ENCODE measurements at regions not wholly inside any gene's neighbourhood (a gene's known extent, or its start where the extent isn't known, plus 50 kb on each side); places are given as distances from the start of the nearest gene placed in this dataset.
"Not testable (repeated sequence)": the region's sequence is repeated elsewhere in the genome, so short reads cannot be mapped to it uniquely, and the experiment has no call there.

DNA sequence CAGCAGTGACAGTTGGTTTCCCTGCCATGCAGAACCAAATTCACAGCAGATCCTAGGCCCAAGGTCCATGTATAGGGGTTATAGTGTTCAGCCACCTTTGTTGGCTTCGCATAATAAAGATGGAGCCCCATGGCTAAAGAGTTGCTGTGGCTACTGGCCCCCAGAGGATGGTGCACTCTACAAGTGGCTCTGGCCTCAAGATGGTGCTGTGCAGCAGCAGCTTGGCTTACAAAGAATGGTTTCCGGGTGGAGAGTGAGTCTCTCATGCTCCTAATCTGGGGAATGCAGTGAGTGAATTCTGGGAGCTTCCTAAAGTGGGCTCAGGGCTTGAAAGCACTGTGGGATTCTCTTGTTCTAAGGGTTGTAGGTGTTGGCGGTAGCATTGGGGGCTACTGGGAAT is 1199.7 kb downstream of the CNTNAP5 start:
- no peaks in the 10 kb centered on the region for H3K36me3 Mint-ChIP-seq
- no peaks in the 10 kb centered on the region for H3K27me3 Mint-ChIP-seq
- H3K4me1 Mint-ChIP-seq (ENCODE audit: low read depth), result no peaks in the 10 kb centered on the region
- H3K9me3 Mint-ChIP-seq (ENCODE audit: low read depth), result peaks cover 14% of the 10 kb centered on the region
- H3K27ac Mint-ChIP-seq, result no peak overlapping the region
- no peak overlapping the region for H3K4me3 Mint-ChIP-seq

DNA sequence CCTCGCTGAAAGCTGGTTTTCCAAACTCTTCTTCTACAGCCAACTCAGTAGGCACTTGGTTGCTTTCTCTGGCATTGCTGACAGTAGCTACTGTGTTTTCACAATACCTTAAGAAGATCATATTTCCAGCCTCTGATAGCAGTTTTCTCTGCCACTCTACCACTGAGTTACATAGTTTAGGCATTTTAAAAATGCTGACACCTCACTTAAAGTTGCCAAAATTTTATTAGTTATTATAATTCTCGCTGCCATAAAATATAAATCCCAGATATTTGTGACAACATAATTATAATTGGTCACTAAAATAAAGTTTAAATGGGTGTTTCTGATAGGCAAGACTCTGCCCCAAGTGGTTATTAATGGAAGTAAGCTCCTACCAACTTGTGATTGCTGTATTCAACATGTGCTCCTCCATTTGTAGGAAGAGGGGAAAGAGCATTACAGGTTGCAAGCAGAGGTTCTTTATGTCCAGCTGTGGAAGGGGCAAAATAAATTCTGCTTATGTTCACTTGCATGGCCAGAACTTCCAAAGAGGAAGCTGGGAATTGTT is 1202.8 kb downstream of the CNTNAP5 start:
- Mint-ChIP-seq H3K27me3 (no peaks in the 10 kb centered on the region), H3K36me3 (no peaks in the 10 kb centered on the region), H3K4me1 (ENCODE audit: low read depth) (no peaks in the 10 kb centered on the region), H3K4me3 (no peak overlapping the region), H3K27ac (no peak overlapping the region), H3K9me3 (ENCODE audit: low read depth) (peaks cover 3% of the 10 kb centered on the region)

DNA sequence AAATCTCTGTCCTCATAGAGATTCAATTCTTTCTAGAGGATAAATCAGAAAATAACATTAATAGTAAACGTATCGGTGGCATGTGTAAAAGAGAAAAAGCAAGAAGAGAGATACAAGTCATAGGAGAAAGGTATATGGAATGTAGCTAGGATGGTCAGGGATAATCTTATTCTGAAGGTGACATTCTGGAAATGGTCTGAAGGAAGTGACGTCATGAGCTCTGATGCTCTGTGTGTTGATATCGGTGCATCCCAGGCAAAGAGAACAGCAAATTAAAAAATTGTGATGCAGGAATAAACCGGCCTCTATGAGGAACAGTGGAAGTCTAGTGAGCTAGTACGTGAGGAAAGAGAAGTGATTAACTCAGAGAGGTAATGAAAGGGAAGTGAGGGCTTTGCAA is 1215.8 kb downstream of the CNTNAP5 start:
- Mint-ChIP-seq H3K4me3 (no peak overlapping the region), H3K4me1 (ENCODE audit: low read depth) (no peaks in the 10 kb centered on the region), H3K36me3 (no peaks in the 10 kb centered on the region), H3K27me3 (no peaks in the 10 kb centered on the region), H3K9me3 (ENCODE audit: low read depth) (peaks cover 4% of the 10 kb centered on the region), H3K27ac (no peak overlapping the region)

DNA sequence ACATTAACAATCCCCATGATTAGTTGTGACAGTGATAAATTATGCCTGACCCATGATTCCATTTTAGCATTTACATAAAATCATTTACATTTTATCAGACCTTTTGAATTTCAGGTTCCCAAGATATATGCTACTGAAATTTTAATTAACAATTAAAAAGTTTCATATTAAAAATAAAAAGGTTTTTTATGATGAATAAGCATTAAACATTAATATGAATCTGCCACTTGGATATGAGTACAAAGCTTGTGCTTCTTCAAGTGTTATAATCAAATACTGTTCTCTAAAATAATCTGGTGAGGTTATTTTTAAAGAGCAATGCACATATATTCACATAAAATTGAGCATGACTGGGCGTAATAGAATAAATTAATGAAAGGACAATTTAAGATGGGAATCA is 1218.0 kb downstream of the CNTNAP5 start:
- peaks cover 4% of the 10 kb centered on the region for H3K9me3 Mint-ChIP-seq (ENCODE audit: low read depth)
- no peaks in the 10 kb centered on the region for H3K4me1 Mint-ChIP-seq (ENCODE audit: low read depth)
- H3K27ac Mint-ChIP-seq, result no peak overlapping the region
- H3K36me3 Mint-ChIP-seq, result no peaks in the 10 kb centered on the region
- no peak overlapping the region for H3K4me3 Mint-ChIP-seq
- no peaks in the 10 kb centered on the region for H3K27me3 Mint-ChIP-seq

DNA sequence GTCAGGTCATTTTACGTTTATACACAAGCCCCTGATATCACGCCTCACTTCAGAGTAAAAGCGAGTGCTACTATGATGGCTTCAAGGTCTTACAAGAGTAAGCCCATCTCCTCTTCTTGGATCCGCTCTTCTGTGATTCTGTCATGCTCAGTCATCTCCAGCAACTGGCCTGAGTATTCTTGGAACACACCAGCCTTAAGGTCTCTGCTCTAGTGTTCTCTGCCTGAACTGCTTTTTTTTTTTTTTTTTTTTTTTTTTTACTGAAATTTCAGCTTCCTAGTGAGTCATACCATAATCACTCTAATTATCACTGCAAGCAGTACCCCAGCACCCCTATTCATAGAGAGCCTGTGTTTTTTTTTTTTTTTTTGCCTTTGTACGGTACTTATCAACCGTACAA is 1228.9 kb downstream of the CNTNAP5 start:
- no peaks in the 10 kb centered on the region for H3K27me3 Mint-ChIP-seq
- no peak overlapping the region for H3K4me3 Mint-ChIP-seq
- no peaks in the 10 kb centered on the region for H3K4me1 Mint-ChIP-seq (ENCODE audit: low read depth)
- H3K27ac Mint-ChIP-seq, result no peak overlapping the region
- no peaks in the 10 kb centered on the region for H3K9me3 Mint-ChIP-seq (ENCODE audit: low read depth)
- H3K36me3 Mint-ChIP-seq, result no peaks in the 10 kb centered on the region

DNA sequence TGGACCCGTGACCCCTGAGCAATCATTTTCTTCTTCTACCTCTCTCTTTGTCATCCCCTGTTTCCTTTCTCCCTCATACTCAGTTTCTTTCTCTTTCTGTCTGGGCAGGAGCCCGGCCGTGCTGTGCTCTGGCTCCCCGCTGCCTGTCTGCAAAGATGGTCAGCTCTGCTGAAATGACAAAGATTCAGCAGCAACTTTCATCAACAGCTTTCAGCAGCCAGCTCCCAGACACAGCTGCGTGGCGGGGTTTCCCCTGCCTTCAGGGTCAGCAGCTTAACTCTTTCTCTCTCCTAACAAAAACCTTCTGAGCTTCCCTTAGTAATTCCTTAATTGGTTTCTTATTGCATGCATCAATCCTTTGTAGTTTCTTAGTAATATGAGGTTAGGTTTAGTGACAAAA is 1234.4 kb downstream of the CNTNAP5 start:
- no peaks in the 10 kb centered on the region for H3K36me3 Mint-ChIP-seq
- H3K4me1 Mint-ChIP-seq (ENCODE audit: low read depth), result no peaks in the 10 kb centered on the region
- H3K4me3 Mint-ChIP-seq, result no peak overlapping the region
- no peak overlapping the region for H3K27ac Mint-ChIP-seq
- H3K27me3 Mint-ChIP-seq, result no peaks in the 10 kb centered on the region
- H3K9me3 Mint-ChIP-seq (ENCODE audit: low read depth), result no peaks in the 10 kb centered on the region

DNA sequence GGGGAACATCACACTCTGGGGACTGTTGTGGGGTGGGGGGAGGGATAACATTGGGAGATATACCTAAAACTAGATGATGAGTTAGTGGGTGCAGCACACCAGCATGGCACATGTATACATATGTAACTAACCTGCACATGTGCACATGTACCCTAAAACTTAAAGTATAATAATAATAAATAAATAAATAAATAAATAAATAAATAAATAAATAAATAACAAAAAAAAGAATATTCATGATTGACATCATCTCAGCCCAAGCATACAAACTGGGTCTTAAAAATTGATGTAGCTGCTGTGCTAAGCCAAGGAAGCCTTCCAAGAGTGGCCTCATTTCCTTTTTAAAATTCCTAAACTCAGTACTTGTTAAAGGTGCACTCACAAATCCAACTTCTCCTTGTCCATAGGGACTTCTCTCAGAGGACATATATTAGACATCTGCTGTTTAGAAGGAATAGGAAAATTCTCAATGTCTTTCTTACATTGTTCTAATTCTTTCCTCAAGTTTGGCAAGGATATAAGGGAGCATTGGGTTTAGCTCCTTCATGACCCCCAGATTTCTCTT is 1235.4 kb downstream of the CNTNAP5 start:
- H3K4me3 Mint-ChIP-seq; H3K4me1 Mint-ChIP-seq (ENCODE audit: low read depth); H3K27ac Mint-ChIP-seq; H3K9me3 Mint-ChIP-seq (ENCODE audit: low read depth); H3K27me3 Mint-ChIP-seq; H3K36me3 Mint-ChIP-seq: not testable (repeated sequence)

DNA sequence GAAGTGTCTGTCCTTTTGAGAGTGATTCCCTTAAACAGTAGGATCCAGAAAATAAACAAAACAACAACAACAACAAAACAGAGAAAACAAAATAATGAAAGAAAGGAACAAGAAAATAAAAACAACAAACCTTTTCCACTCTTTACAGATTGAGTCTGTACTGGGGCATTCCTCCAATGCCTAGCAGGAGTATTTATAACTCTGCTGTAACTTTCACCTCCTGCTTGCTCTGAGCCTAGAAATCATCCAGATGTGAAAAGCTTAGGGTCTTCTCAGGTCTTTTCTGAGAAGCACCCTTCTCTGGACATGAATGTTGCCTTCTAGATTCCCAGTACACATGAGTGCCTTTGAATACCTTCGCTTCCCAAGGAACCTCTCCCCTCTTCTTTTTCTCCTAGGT is 1239.4 kb downstream of the CNTNAP5 start:
- Mint-ChIP-seq H3K9me3 (ENCODE audit: low read depth) (no peaks in the 10 kb centered on the region), H3K36me3 (no peaks in the 10 kb centered on the region)

DNA sequence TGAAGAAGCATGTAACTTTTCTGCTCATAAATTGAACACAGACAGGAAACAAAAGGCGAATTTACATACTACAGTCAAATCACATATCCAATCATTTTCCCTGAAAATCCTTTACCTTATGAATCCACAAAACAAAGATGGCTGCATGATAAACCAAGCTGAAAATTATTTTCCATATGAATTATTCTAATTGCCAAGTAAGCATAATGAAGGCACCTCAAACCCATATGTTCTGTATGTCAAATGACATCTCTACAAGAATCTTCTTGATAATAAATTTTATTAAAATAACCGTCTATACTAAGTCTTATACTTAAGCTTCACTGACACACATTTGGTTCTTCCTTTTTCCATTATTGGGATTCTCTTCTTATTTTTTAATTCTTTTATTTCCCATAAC is 1242.6 kb downstream of the CNTNAP5 start:
- Mint-ChIP-seq H3K4me3 (no peak overlapping the region), H3K4me1 (ENCODE audit: low read depth) (no peaks in the 10 kb centered on the region), H3K27me3 (no peaks in the 10 kb centered on the region), H3K36me3 (no peaks in the 10 kb centered on the region), H3K9me3 (ENCODE audit: low read depth) (no peaks in the 10 kb centered on the region), H3K27ac (no peak overlapping the region)

More for the DNA sequence above, 1239.4 kb downstream of the CNTNAP5 start:
- Mint-ChIP-seq H3K4me3 (no peak overlapping the region), H3K27me3 (no peaks in the 10 kb centered on the region), H3K27ac (no peak overlapping the region), H3K4me1 (ENCODE audit: low read depth) (no peaks in the 10 kb centered on the region)

DNA sequence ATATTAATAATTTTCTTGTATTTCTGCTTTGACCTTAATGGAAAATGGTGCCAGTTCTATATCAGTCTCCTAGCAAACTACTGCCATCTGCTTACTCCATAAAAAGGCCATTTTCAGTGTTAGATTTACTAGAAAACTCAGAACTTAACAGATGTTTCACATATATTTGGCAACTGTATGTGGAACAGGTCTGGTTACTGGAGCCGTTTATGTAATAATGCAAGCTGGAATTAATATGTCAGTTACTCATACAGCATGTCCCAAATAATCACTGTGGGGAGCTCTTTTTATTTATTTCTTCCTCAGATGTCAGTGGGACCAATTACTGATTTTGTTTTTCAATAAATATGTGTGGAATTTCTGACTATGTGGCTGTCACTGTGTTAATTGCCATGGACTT is 1247.6 kb downstream of the CNTNAP5 start:
- H3K36me3 Mint-ChIP-seq, result no peaks in the 10 kb centered on the region
- H3K27me3 Mint-ChIP-seq, result no peaks in the 10 kb centered on the region
- no peak overlapping the region for H3K27ac Mint-ChIP-seq
- peaks cover 4% of the 10 kb centered on the region for H3K9me3 Mint-ChIP-seq (ENCODE audit: low read depth)
- H3K4me3 Mint-ChIP-seq, result no peak overlapping the region
- no peaks in the 10 kb centered on the region for H3K4me1 Mint-ChIP-seq (ENCODE audit: low read depth)

DNA sequence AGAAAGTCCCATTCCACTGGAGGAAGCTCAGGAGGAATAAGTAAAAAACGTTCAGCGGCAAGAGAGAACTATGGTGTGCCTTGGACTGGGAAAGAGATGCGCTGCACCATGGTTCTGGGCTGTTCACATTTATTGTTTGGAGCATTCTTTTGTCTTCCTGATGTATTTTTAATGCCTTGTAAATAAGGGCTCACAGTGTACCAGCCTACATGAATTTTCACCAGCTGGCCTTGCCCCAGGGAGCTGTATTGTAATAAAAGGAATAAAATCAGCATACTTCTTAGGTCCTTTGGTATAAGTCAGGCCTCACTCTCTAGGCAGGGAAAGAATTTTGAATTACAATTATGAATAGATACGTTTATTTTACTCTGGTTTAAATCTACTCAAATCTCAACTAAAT is 1249.6 kb downstream of the CNTNAP5 start:
- H3K4me3 Mint-ChIP-seq, result no peak overlapping the region
- H3K36me3 Mint-ChIP-seq, result no peaks in the 10 kb centered on the region
- H3K4me1 Mint-ChIP-seq (ENCODE audit: low read depth), result no peaks in the 10 kb centered on the region
- peaks cover 4% of the 10 kb centered on the region for H3K9me3 Mint-ChIP-seq (ENCODE audit: low read depth)
- no peak overlapping the region for H3K27ac Mint-ChIP-seq
- no peaks in the 10 kb centered on the region for H3K27me3 Mint-ChIP-seq

DNA sequence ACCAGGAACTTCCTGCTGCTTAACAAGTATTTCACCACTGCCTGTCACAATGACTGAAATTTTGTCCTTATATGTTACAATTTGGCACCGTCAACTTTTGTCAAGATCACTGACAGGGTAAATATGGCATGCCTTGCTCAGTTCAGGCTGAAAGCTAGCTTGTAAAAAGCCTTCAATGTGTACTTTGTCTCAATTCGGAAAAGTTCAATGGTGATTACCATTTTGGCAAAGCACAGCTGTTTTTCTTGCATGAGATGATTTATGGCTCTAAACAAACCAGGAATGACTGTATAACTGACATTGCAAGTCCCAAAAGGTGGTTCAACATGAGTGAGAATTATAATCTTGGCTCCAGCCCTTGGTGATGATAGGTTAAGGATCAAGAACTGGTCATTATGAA is 1255.2 kb downstream of the CNTNAP5 start:
- no peak overlapping the region for H3K27ac Mint-ChIP-seq
- no peaks in the 10 kb centered on the region for H3K36me3 Mint-ChIP-seq
- no peaks in the 10 kb centered on the region for H3K27me3 Mint-ChIP-seq
- H3K4me1 Mint-ChIP-seq (ENCODE audit: low read depth), result no peaks in the 10 kb centered on the region
- H3K4me3 Mint-ChIP-seq, result no peak overlapping the region
- H3K9me3 Mint-ChIP-seq (ENCODE audit: low read depth), result peaks cover under 1% of the 10 kb centered on the region

DNA sequence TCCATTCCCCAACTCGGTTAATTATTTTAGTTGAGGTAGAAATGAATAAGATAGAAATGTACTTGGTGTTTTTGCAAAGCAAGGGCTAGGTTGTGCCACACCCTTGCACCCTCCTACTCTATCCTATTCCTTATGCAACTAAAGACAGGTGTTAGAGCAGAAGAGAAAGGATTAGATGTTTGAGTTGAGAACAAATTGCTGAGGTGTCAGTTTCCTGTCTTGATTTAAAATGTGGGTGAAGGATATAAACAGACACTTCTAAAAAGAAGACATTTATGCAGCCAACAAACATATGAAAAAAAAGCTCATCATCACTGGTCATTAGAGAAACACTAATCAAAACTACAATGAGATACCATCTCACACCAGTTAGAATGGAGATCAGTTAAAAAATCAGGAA is 1256.2 kb downstream of the CNTNAP5 start:
- Mint-ChIP-seq H3K27ac (no peak overlapping the region), H3K4me3 (no peak overlapping the region), H3K36me3 (no peaks in the 10 kb centered on the region), H3K9me3 (ENCODE audit: low read depth) (no peaks in the 10 kb centered on the region), H3K4me1 (ENCODE audit: low read depth) (no peaks in the 10 kb centered on the region), H3K27me3 (no peaks in the 10 kb centered on the region)

DNA sequence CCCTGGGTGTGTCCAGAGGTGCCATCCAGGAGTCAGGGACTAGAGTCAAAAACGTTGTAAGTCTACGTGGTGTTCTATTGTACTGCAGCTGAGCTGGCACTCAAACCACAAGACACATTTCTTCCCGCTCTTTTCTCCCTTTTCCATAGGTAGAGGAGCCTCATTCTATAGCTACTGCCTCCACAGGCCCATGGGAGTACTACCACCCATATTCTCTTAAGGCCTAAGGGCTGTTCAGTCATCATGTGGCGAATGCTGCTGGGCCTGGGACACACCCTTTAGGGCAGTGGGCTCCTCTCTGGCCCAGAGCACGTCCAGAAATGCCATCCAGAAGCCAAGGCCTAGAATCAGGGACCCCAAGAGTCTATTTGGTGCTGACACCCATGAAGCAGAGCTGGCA is 1271.7 kb downstream of the CNTNAP5 start:
- no peak overlapping the region for H3K4me3 Mint-ChIP-seq
- no peaks in the 10 kb centered on the region for H3K4me1 Mint-ChIP-seq (ENCODE audit: low read depth)
- H3K36me3 Mint-ChIP-seq, result no peaks in the 10 kb centered on the region
- no peaks in the 10 kb centered on the region for H3K9me3 Mint-ChIP-seq (ENCODE audit: low read depth)
- H3K27ac Mint-ChIP-seq, result no peak overlapping the region
- no peaks in the 10 kb centered on the region for H3K27me3 Mint-ChIP-seq

DNA sequence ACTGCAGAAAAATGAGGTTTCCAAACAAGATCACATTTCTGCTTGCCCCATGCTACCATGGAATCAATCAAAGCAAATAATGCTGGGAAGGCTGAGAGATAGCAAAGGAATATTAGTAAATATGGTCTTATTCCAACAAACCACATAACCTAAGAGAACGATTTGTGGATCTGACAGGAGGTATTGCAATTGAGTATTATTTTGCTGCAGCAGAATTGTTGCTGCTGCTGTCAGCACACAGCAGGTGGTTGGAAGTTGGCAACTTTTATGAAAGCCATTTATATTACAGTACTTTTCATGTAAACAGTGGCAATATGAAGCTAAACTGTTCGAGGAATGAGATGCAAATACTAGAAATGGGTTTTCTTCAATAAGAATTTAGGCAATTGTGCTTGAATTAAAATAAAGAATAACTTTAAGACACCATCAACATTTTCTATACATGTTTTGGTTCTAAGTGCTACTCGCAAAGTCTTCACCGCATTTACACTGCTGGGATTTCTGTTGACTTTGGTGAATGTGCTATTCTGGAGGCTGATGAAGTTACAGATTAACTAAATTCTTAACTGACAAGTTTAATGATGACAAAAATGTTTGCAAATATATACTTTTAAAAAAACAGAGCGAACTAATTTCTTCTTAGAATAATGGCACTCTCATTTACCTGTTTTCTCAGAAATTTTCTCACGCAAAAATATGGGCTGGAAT is 1285.7 kb downstream of the CNTNAP5 start:
- no peaks in the 10 kb centered on the region for H3K4me1 Mint-ChIP-seq (ENCODE audit: low read depth)
- peaks cover 3% of the 10 kb centered on the region for H3K9me3 Mint-ChIP-seq (ENCODE audit: low read depth)
- H3K27me3 Mint-ChIP-seq, result no peaks in the 10 kb centered on the region
- no peak overlapping the region for H3K4me3 Mint-ChIP-seq
- H3K27ac Mint-ChIP-seq, result no peak overlapping the region
- H3K36me3 Mint-ChIP-seq, result no peaks in the 10 kb centered on the region

DNA sequence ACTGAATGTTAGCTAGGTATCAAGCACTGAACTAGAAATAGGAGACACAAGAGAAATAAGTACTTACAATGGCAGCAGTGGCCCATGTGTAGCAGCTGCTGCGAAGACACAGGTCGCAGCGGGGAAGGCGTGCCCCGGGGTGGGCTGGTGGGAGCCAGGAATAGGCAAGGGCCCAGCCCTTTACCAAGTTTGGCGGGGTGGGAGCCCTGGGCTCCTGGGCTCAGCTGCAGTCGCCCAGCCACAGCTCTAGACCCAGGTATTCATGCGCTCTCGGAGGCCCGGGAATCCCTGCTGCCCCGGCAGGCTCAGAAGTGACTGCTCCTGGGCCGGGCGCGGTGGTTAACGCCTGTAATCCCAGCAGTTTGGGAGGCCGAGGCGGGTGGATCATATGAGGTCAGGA is 1287.3 kb downstream of the CNTNAP5 start:
- no peaks in the 10 kb centered on the region for H3K36me3 Mint-ChIP-seq
- H3K27me3 Mint-ChIP-seq, result no peaks in the 10 kb centered on the region
- no peak overlapping the region for H3K4me3 Mint-ChIP-seq
- no peak overlapping the region for H3K27ac Mint-ChIP-seq
- H3K9me3 Mint-ChIP-seq (ENCODE audit: low read depth), result peaks cover 3% of the 10 kb centered on the region
- no peaks in the 10 kb centered on the region for H3K4me1 Mint-ChIP-seq (ENCODE audit: low read depth)
